Daoy (cell line): ENCODE measurements at regions not wholly inside any gene's neighbourhood (a gene's known extent, or its start where the extent isn't known, plus 50 kb on each side); places are given as distances from the start of the nearest gene placed in this dataset.
"Not testable (repeated sequence)": the region's sequence is repeated elsewhere in the genome, so short reads cannot be mapped to it uniquely, and the experiment has no call there.

Experiments used
- DNase-seq: peaks from one replicate; pipeline ENCODE4 v3.0.0-alpha.2; 2015; ENCODE audit warnings: low read depth

DNA sequence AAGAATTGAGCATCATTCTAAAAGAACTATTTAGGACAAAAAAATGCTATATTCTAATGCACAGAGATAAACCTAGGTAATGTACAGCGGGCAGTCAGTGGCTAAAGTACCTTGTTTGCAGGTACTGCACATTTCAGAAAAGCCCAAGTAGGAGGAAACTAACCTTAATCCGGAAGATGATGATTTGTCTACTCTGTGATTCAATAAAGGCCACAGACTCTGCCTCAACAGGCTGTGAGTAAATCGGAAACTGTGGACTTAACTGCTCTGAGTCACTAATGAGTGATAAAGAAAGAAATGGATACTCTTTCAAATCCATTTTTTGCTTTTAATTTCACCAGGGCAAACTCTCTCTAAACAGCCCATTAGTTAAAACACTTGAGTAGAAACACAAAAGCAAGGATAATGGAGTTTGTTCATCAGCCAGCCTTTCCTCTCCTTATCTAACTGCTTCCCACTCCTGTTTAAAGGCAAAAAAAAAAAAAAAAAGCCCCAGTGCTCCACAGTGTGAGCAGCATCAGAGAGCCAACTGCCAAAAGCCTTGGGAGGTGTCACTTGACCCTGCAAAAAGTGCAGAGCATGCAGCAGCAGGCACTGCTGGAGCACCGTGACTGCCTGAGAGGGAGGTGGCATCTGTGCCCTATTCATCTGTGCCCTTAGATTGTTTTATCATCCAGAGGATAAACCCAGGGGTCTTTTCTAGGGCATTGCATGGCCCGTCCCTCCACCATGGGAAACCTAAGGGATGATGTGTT is 187.7 kb downstream of the SATB1 start:
- DNase-seq: peak; percentile 63

DNA sequence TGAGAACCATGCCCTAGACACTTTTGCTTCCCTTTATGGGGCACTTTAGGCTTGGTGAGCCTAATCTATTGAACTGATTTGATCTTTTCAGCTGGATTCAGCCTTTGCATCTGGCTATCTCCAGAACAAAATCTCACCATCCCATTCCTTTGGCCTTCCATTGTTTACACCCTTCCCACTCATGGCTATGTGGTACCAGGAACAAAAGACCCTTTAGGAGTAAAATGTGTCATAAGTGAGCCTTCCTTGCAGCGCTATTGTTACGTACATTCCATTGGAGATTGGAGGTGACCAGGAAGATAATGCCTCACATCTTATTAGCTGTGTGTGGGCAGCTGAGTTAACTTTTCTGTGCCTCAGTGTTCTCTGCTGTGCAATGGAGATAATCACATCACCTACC is 188.4 kb downstream of the SATB1 start:
- DNase-seq: no peak

- no peak for DNase-seq
These were observed 190.3 kb downstream of the SATB1 start for GRCh38 chr3:18234717-18235335.

GRCh38 chr3:18233987-18234716 is 191.0 kb downstream of the SATB1 start:
- DNase-seq: no peak

GRCh38 chr3:18232317-18232716 is 192.8 kb downstream of the SATB1 start:
- DNase-seq: no peak

DNA sequence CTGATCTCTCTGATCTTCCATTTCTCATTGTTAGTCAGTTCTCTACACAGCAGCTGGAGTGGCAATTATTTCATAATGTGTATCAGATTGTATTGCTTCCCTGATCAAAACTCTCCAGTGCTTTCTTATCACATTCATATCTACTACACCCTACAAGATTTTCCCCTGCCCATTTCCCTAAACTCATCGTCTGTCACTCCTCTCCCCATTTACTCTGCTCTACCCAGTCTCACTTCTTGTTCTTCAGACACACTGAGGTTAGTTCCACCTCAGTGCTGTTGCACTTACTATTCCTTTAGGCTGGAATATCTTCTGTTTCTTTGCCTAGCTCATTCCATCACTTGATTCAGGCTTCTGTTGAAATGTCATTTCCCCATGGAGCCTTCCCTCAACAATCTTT is 197.1 kb downstream of the SATB1 start:
- no peak for DNase-seq

GRCh38 chr3:18225709-18226108 is 199.4 kb downstream of the SATB1 start:
- DNase-seq: no peak

DNA sequence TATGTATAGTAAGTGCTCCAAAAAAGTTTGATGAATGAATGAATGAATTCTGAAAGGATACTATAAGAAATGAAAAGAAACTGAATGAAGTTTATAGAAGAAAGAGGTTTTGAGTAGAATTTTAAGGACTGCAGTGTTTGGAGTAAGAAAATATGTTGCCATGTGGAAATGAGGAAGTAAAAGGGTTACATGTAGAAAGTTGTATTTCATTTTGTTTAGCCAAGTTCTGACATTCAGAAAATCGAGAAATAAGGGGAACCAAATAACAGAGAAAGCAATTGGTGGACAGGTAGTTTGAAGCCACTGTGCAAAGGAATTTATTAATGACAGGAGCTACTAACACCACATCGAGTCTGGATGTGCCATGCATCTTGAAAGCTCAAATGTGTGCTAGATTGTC is 200.7 kb downstream of the SATB1 start:
- no peak for DNase-seq

- DNase-seq: no peak
These were observed 201.2 kb downstream of the SATB1 start for GRCh38 chr3:18223974-18224373.

DNA sequence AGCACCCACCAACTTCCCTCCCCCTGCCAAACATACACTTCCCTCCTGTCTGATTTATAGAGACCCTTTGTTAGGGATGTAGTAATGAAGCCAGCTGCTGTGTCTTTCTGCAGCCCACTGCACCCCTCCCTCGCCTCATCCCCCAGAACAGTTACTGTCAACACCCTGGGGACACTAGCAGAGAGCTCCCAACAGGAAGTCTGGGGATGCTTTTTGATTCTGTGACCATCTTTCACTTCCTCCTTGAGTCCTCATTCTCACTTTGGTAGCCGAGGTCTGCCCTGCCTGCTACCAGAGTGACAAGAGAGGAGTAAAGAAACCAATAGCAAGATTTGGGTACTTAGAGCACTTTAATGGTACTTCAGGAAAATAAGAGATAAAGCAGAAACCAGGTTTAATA is 201.6 kb downstream of the SATB1 start:
- DNase-seq: no peak

DNA sequence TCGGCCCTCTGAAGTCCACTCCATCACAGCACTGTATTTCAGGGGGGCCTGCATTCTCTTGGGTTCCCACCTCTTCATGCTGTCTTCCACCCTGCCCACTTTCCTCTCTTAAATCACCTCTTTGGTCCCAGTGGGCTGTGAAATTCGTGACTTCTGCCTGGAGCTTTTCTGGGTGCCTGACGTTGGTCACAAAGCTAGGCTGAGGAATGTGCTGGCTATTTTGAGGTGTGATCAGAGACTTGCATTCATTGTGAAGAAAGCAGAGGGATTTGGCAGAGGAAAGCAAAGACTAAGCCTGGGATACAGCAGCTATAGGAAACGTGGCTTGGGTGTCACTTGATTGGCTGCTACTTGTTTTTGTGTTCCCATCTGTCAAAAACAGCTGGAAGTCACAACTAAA is 202.5 kb downstream of the SATB1 start:
- DNase-seq: no peak

DNA sequence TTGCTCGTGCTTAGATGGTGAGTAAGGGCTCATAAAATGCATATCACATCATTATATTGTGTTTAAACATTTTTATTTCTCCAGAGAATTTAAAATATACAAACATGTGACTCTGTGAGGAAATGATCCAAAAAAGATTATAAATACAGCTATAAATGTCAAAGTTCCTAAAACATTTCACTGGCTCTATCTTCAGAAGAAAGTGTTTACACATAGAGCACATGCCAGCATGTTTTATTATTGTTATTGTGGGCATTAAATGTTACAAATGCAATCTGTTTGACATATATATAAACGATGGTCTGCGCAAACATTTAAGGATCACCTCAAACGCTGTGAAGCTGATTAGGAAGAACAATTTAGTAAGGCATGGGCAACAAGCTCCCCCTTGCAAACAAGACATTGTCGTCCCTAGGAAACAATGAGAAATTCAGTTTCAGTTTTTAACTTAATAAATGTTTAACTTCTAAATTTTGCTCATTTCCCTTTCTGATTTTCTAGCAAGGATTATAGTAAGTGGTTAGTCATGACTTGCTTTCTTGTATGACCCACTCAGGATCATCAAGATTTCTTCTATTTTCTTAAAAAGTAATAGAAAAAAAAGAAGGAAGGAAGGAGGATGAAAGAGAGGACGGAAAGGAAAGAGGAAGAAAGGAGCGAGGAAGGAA is 207.5 kb downstream of the SATB1 start:
- no peak for DNase-seq

DNA sequence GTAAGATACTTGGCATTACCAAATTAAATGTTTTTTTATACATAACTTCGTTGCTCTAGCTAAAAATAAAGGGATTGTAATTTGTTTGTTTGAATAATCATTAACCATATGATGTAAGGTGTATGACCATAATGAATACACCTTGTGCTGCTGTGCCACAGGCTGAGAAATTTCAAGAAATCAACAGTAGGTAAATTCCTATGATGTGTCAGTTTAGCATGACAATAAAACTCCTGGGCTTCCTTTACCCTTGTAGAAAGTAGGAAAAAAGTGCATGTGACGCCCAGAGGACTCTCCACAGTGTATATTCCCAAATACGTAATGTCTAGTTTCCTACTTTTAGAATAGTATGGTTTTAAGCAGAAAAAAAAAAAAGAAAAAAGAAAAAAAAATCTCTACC is 208.1 kb downstream of the SATB1 start:
- no peak for DNase-seq

DNA sequence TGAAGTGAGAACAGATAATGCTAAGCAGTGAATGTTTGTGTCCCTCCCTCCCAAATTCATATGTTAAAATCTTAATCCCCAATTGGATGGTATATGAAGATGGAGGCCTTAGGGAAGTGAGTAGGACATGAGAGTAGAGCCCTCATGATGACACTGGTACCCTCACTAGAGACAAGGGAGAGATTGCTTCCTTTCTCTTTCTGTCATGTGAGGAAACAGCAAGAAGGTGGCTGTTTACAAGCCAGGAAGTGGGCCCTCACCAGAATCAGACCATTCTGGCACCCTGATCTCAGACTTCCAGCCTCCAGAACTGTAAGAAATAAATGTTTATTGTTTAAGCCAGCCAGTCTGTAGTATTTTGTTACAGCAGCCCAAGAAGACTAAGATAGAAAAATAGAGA is 209.5 kb downstream of the SATB1 start:
- no peak for DNase-seq

DNA sequence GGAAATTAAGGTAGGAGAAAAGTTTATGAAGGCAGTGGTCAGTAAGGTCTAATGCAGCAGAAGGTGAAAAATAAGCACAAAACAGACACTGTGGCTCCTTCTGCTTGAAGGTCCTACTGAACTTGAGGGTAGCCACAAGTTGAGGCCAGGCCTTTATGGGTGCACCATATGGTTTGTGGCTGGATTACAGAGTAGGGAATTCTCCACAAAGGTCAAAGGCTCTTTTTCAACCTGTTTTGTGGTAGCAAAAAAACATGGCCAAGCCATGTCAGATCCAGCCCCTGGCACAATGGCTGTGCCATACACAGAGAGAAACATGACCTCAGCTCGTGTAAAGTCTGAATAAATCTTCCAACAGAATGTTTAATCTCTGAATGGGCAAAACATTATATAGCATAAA is 214.0 kb downstream of the SATB1 start:
- no peak for DNase-seq

GRCh38 chr3:18208856-18209255 is 216.3 kb downstream of the SATB1 start:
- no peak for DNase-seq

DNA sequence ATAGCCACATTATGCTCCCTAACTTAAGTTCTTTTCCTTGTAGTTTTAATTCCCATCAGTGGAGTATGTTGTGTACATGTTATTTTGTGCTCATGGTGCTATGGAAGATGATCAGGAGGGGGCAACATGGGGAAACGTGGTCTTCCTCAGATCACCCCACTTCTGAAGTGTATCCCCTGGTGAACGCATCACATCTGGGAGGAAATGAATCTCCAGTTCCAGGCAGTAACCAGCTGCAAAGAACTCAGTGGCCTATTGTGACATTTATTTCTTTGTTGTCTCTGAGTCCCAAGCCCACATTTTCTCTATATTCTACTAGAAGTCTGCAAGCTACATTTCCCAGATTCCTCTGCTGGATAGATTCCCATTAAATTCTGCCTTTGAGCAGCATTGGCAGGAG is 217.0 kb downstream of the SATB1 start:
- no peak for DNase-seq

GRCh38 chr3:18207226-18207625 is 217.9 kb downstream of the SATB1 start:
- no peak for DNase-seq

DNA sequence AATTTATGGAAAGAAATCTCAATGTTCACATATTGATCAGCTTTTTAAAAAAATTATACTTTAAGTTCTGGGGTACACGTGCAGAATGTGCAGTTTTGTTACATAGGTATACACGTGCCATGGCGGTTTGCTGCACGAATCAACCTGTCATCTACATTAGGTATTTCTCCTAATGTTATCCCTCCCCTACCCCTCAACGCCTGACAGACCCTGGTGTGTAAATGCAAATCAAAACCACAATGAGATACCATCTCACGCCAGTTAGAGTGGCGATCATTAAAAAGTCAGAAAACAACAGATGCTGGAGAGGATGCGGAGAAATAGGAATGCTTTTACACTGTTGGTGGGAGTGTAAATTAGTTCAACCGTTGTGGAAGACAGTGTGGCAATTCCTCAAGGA is 219.4 kb downstream of the SATB1 start:
- not testable (repeated sequence) for DNase-seq

DNA sequence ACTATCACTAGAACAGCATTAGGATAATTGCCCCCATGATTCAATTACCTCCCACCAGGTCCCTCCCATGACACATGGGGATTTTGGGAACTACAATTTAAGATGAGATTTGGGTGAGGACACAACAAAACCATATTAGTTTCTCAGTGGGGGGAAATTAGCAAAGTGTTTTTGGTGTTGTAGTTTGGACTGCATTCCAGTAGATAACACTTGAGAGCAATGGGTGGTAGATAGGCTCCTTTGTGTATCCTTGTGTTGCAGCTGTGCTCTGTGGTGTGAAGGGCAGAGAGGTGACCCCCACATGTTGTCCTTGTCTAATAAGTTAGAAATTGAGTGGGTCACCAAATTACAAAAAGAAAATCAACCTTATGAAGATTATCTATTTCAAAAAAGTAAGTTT is 223.8 kb downstream of the SATB1 start:
- DNase-seq: no peak

GRCh38 chr3:18199757-18200156 is 225.4 kb downstream of the SATB1 start:
- no peak for DNase-seq

DNA sequence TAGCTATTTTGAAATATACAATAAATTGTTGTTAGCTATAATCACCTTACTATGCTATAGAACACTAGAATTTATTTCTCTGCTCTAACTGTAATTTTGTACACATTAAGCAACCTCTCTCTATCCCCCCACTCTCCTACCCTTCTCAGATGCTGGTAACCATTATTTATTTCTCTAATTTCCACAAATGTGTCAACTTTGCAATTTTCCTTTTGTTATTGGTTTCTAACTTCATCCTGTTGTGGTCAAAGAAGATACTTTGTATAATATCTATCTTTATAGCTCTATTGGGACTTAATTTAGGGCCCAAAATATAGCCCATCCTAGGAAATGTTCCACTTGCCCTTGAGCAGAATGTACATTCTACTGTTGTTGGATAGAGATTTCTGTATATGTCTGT is 229.3 kb downstream of the SATB1 start:
- no peak for DNase-seq

- no peak for DNase-seq
These were observed 230.7 kb downstream of the SATB1 start for GRCh38 chr3:18194431-18194830.
